H1 (cell line): ENCODE measurements at regions not wholly inside any gene's neighbourhood (a gene's known extent, or its start where the extent isn't known, plus 50 kb on each side); places are given as distances from the start of the nearest gene placed in this dataset.

Experiments used
- CTCF ChIA-PET: fragments of 300-600 bp; sonication (Branson Sonifier 250); formaldehyde crosslinking; loops from one replicate; lab custom pipeline; 2021; ENCODE audit not compliant: partially characterized antibody; lab: Charles Lee
- POLR2A ChIA-PET: fragments of 300-600 bp; sonication (Branson Sonifier 250); formaldehyde crosslinking; loops from one replicate; lab custom pipeline; 2021; ENCODE audit warnings: inconsistent platforms; ENCODE audit not compliant: partially characterized antibody; lab: Charles Lee
- DNase-seq, 2 experiments: peaks; one replicate each; pipeline versions ENCODE4 v3.0.0 to v3.0.0-alpha.2; 2010 to 2022; ENCODE audit warnings: low spot score in 2 of 2, low read depth in 1 of 2, mixed read lengths in 1 of 2
- FAIRE-seq: peaks from 2 replicates; lab custom pipeline; 2011; peaks lifted over from hg19 to GRCh38; lab: Jason Lieb, UNC
- H2AFZ ChIP-seq: 2 replicates; pipeline ENCODE4 v1.8.1; 2012; ENCODE audit warnings: low read length, inconsistent platforms
- H2AK5ac ChIP-seq: 2 replicates; pipeline ENCODE4 v1.6.1; 2013; ENCODE audit warnings: low read depth, low read length
- H2BK120ac ChIP-seq: replicated peaks from 2 replicates; pipeline ENCODE3; 2013; ENCODE audit warnings: low read depth, low read length, inconsistent platforms
- H2BK12ac ChIP-seq: 2 replicates; pipeline ENCODE4 v1.6.1; 2013; ENCODE audit warnings: low read depth, low read length
- H2BK15ac ChIP-seq: 2 replicates; pipeline ENCODE4 v1.6.1; 2013; ENCODE audit warnings: low read length
- H2BK20ac ChIP-seq: 2 replicates; pipeline ENCODE4 v1.6.1; 2013; ENCODE audit warnings: low read length
- H2BK5ac ChIP-seq: 2 replicates; pipeline ENCODE4 v1.6.1; 2013; ENCODE audit warnings: low read depth, low read length
- H3K14ac ChIP-seq: 2 replicates; pipeline ENCODE4 v1.6.1; 2013; ENCODE audit warnings: inconsistent platforms; ENCODE audit not compliant: insufficient read length
- H3K18ac ChIP-seq: 2 replicates; pipeline ENCODE4 v1.6.1; 2013; ENCODE audit warnings: low read length; ENCODE audit errors: extremely low read depth
- H3K23ac ChIP-seq: 2 replicates; pipeline ENCODE4 v1.6.1; 2013; ENCODE audit warnings: inconsistent platforms; ENCODE audit not compliant: insufficient read length
- H3K23me2 ChIP-seq: 2 replicates; pipeline ENCODE4 v1.6.1; 2013; ENCODE audit warnings: low read depth, low read length
- H3K27ac ChIP-seq: 2 replicates; pipeline ENCODE4 v1.6.1; 2011; ENCODE audit warnings: low read depth, low read length, inconsistent platforms
- H3K27me3 ChIP-seq, 4 experiments: replicated peaks in 1 of 4; 1 replicate in 1 of 4; 2 replicates in 3 of 4; pipeline versions ENCODE4 v1.6.1 to v1.8.1; 2011 to 2013; ENCODE audit warnings: low read length in 3 of 4, mild to moderate bottlenecking in 3 of 4, inconsistent platforms in 2 of 4, mixed read lengths in 2 of 4, moderate library complexity in 1 of 4; ENCODE audit not compliant: control insufficient read depth in 3 of 4, insufficient read depth in 3 of 4; ENCODE audit errors: extremely low read depth in 1 of 4
- H3K36me3 ChIP-seq, 4 experiments: 2 replicates each; pipeline versions ENCODE4 v1.6.1 to v1.8.1; 2011 to 2013; ENCODE audit warnings: mild to moderate bottlenecking in 4 of 4, low read length in 3 of 4, moderate library complexity in 2 of 4, control low read depth in 1 of 4, inconsistent platforms in 1 of 4; ENCODE audit not compliant: insufficient read depth in 4 of 4, control insufficient read depth in 2 of 4
- H3K4ac ChIP-seq: replicated peaks from 2 replicates; pipeline ENCODE3; 2013; ENCODE audit warnings: low read length, low read depth, mixed read lengths, inconsistent platforms; ENCODE audit not compliant: insufficient read length
- H3K4me1 ChIP-seq, 4 experiments: replicated peaks in 1 of 4; 1 replicate in 1 of 4; 2 replicates in 3 of 4; pipeline versions ENCODE4 v1.6.1 to v1.8.1; 2011 to 2013; ENCODE audit warnings: low read length in 3 of 4, inconsistent platforms in 2 of 4, mixed read lengths in 1 of 4; ENCODE audit not compliant: insufficient read depth in 4 of 4, control insufficient read depth in 3 of 4
- H3K4me2 ChIP-seq, 2 experiments: 2 replicates each; pipeline versions ENCODE4 v1.6.1 to v1.8.1; 2011 to 2013; ENCODE audit warnings: low read depth in 2 of 2, low read length in 2 of 2, control low read depth in 1 of 2, inconsistent platforms in 1 of 2, mild to moderate bottlenecking in 1 of 2; ENCODE audit not compliant: insufficient read depth in 1 of 2
- H3K4me3 ChIP-seq, 4 experiments: fragments of 200-600, 300-600 bp in 1 of 4; sonication (generic), shearing (Covaris generic), sonication (Bioruptor Twin) in 1 of 4; 2 replicates each; pipeline versions ENCODE4 v1.5.1 to v1.8.1; 2011 to 2016; ENCODE audit warnings: low read length in 4 of 4, low read depth in 3 of 4, control low read depth in 2 of 4, inconsistent platforms in 2 of 4, mild to moderate bottlenecking in 2 of 4, mixed read lengths in 1 of 4, moderate library complexity in 1 of 4; ENCODE audit not compliant: insufficient read depth in 2 of 4; ENCODE audit errors: extremely low read depth in 1 of 4
- H3K56ac ChIP-seq: replicated peaks from 2 replicates; pipeline ENCODE3; 2013; ENCODE audit warnings: low read depth, mild to moderate bottlenecking, mixed read lengths, low read length, inconsistent platforms; ENCODE audit not compliant: insufficient read length
- H3K79me1 ChIP-seq: 2 replicates; pipeline ENCODE4 v1.6.1; 2013; ENCODE audit warnings: low read depth, low read length, control low read depth
- H3K79me2 ChIP-seq, 2 experiments: 2 replicates each; pipeline versions ENCODE4 v1.6.1 to v1.8.1; 2012 to 2013; ENCODE audit warnings: low read length in 2 of 2, mild to moderate bottlenecking in 2 of 2, inconsistent platforms in 1 of 2; ENCODE audit not compliant: insufficient read depth in 2 of 2, control insufficient read depth in 1 of 2
- H3K9ac ChIP-seq, 4 experiments: replicated peaks in 1 of 4; 1 replicate in 1 of 4; 2 replicates in 3 of 4; pipeline versions ENCODE4 v1.6.1 to v1.8.1; 2011 to 2013; ENCODE audit warnings: low read depth in 3 of 4, low read length in 3 of 4, control low read depth in 2 of 4, mild to moderate bottlenecking in 2 of 4, moderate library complexity in 2 of 4, inconsistent platforms in 1 of 4; ENCODE audit errors: extremely low read depth in 1 of 4
- H3K9me3 ChIP-seq, 2 experiments: 2 replicates each; pipeline versions ENCODE4 v1.6.1 to v1.8.1; 2012 to 2013; ENCODE audit warnings: mild to moderate bottlenecking in 2 of 2, moderate library complexity in 2 of 2, control low read depth in 1 of 2, inconsistent platforms in 1 of 2, low read depth in 1 of 2, low read length in 1 of 2, mixed read lengths in 1 of 2; ENCODE audit not compliant: insufficient read depth in 2 of 2
- H4K20me1 ChIP-seq, 2 experiments: replicated peaks in 1 of 2; 2 replicates each; pipeline versions ENCODE3 to v1.8.1; 2011 to 2013; ENCODE audit warnings: inconsistent platforms in 2 of 2, low read length in 2 of 2, mild to moderate bottlenecking in 1 of 2; ENCODE audit not compliant: insufficient read depth in 2 of 2, control insufficient read depth in 1 of 2
- H4K5ac ChIP-seq: 2 replicates; pipeline ENCODE4 v1.6.1; 2013; ENCODE audit warnings: low read length, low read depth, mixed read lengths, inconsistent platforms; ENCODE audit not compliant: insufficient read length
- H4K8ac ChIP-seq: 2 replicates; pipeline ENCODE4 v1.8.0; 2013; ENCODE audit warnings: mild to moderate bottlenecking, moderate library complexity, low read length, inconsistent platforms; ENCODE audit not compliant: insufficient read depth; ENCODE audit errors: extremely low read depth
- H4K91ac ChIP-seq: replicated peaks from 2 replicates; pipeline ENCODE3; 2013; ENCODE audit warnings: low read length, mixed read lengths, inconsistent platforms; ENCODE audit not compliant: insufficient read length
- NANOG ChIP-seq: IDR thresholded peaks from 2 replicates; pipeline ENCODE4 v1.6.1; 2011; ENCODE audit warnings: low read length, low read depth, mild to moderate bottlenecking, inconsistent platforms; ENCODE audit not compliant: insufficient read depth, poor library complexity, severe bottlenecking
- RXRA ChIP-seq: IDR thresholded peaks from 2 replicates; pipeline ENCODE4 v1.6.1; 2011; ENCODE audit warnings: low read depth, mild to moderate bottlenecking, low read length, moderate library complexity; ENCODE audit not compliant: insufficient read depth
- WGBS, 2 experiments: shearing (Covaris generic) in 1 of 2; methylation state at CpG; one replicate each; pipeline versions ENCODE4 v1.1.6 to v1.1.7; 2013 to 2015; ENCODE audit warnings: low lambda C conversion rate in 2 of 2, mixed read lengths in 2 of 2, inconsistent platforms in 1 of 2, low coverage in 1 of 2, missing lambda C conversion rate in 1 of 2; ENCODE audit not compliant: insufficient replicate concordance in 2 of 2, insufficient coverage in 1 of 2, insufficient read length in 1 of 2; ENCODE audit errors: extremely low coverage in 1 of 2, missing lambda C conversion rate in 1 of 2; 5-methylcytosine and 5-hydroxymethylcytosine counted together

DNA sequence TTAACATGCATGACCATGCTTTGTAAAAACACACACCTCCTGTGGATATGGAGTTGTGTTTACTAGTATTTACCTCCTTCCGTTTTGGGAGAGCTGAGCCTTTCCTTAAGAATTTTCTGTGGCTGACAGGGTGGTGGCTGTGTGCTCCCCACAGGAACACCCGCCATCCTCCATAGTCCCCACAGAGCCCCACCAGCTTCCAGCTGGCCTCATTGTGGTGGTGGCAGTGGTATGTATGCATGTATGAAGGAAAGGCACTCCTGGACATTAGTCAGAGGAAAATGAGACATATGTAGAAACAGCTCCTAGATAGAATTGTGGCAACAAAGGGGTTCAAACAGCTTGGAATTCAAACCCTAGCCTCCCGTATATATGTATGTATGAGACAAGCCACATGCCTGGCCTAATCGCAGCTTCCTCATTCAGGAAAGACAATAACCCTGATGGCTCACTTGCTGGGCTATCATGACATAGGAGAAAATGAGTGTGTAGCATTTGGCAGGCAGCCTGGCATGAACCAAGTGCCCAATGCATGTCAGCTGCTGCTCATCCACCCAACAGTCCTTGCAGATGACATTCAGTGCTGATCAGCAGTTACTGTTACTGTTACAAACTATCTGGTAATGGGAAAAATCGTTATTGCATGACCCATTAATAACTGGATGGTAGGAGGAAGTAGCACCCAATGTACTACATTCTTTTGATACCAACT, 459.7 kb downstream of the EBF1 start:
- Histone ChIP-seq H3K4me2 (no peak overlapping the region), H3K27me3 (no peaks in the 10 kb centered on the region), H3K56ac (no peak overlapping the region), H3K4me3 (no peak overlapping the region), H3K14ac (no peak overlapping the region), H2BK5ac (no peak overlapping the region; the same call in 1 of the 2 replicates), H3K23me2 (no peaks in the 10 kb centered on the region), H2BK20ac (no peak overlapping the region), H3K79me2 (no peaks in the 10 kb centered on the region), H2AK5ac (no peak overlapping the region), H2BK12ac (peak overlapping the region; percentile 30; the same call in 1 of the 2 replicates), H4K5ac (no peak overlapping the region), H3K79me1 (no peaks in the 10 kb centered on the region)
- TF ChIP-seq RXRA: no peak
- TF ChIP-seq NANOG: peak; percentile 76
- TF ChIP-seq, all 59 proteins: peak for 1
- Histone ChIP-seq H3K23ac (no peak overlapping the region), H3K27ac (no peak overlapping the region), H4K8ac (no peak overlapping the region), H2AFZ (no peak overlapping the region), H3K9me3 (no peaks in the 10 kb centered on the region), H2BK15ac (no peak overlapping the region), H3K18ac (no peak overlapping the region), H2BK120ac (no peak overlapping the region), H3K9ac (no peak overlapping the region), H3K36me3 (no peaks in the 10 kb centered on the region), H3K4me1 (peaks cover 0 to 2% (median 0%) of the 10 kb centered on the region in 4 experiments; a peak in 1 of 7 replicates), H3K4ac (no peak overlapping the region), H4K20me1 (no peaks in the 10 kb centered on the region), H4K91ac (peak overlapping the region; percentile 70)
- CTCF ChIA-PET: interaction anchor here (0.8 to 1.5 kb wide), 4 partner anchors 40 to 518 kb away, joined by 3 read pairs; no protein-coding TSS in a partner anchor
- WGBS, 2 experiments: 88% methylated on average over 5 of the region's 5 CpGs; no CpG with 5 or more reads in 1 of the 2 experiments
- FAIRE-seq: no peak
- no peak for DNase-seq
- POLR2A ChIA-PET: no interaction called here
